B cell (primary cell): ENCODE measurements at regions not wholly inside any gene's neighbourhood (a gene's known extent, or its start where the extent isn't known, plus 50 kb on each side); places are given as distances from the start of the nearest gene placed in this dataset.

ENCODE experiments used
- EZH2 ChIP-seq: IDR thresholded peaks from 2 replicates; pipeline ENCODE4 v1.6.1; 2012; ENCODE audit warnings: borderline replicate concordance, low read depth, mild to moderate bottlenecking, moderate library complexity, low read length; ENCODE audit not compliant: insufficient read depth, poor library complexity, severe bottlenecking
- TF ChIP-seq, protein P1 (sequence below): fragments of 200-600 bp; IDR thresholded peaks from one replicate; pipeline ENCODE4 v1.8.0; 2022; ENCODE audit warnings: antibody characterized with exemption, mild to moderate bottlenecking

DNA sequence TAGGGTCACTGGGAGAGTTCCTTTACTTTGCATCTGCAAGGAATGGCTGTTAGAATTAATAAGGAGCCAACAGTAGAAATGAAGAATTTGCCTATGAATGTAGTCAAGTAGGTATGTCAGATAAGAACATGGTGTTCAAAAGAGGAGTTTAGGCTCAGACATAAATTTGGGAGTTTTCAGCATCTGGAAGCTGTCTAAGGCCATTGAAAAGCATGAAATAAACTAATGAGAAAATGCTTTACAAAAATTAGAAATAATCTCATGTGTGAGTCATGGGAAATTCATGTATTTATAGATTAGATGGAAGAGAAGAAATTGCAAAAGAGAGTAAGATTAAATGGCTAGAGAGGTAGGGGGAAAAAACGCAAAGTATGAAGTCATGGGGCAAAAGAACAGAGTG lies 201.9 kb downstream of the DIPK2A start:
- TF ChIP-seq, protein P1, sequence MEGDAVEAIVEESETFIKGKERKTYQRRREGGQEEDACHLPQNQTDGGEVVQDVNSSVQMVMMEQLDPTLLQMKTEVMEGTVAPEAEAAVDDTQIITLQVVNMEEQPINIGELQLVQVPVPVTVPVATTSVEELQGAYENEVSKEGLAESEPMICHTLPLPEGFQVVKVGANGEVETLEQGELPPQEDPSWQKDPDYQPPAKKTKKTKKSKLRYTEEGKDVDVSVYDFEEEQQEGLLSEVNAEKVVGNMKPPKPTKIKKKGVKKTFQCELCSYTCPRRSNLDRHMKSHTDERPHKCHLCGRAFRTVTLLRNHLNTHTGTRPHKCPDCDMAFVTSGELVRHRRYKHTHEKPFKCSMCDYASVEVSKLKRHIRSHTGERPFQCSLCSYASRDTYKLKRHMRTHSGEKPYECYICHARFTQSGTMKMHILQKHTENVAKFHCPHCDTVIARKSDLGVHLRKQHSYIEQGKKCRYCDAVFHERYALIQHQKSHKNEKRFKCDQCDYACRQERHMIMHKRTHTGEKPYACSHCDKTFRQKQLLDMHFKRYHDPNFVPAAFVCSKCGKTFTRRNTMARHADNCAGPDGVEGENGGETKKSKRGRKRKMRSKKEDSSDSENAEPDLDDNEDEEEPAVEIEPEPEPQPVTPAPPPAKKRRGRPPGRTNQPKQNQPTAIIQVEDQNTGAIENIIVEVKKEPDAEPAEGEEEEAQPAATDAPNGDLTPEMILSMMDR: no peak
- no peak for TF ChIP-seq EZH2
